Mesothelial cell of epicardium (in vitro differentiated cells): ENCODE measurements at regions not wholly inside any gene's neighbourhood (a gene's known extent, or its start where the extent isn't known, plus 50 kb on each side); places are given as distances from the start of the nearest gene placed in this dataset.

Source experiments
- DNase-seq, 2 experiments: peaks; one replicate each; pipeline ENCODE4 v3.0.0; 2021; ENCODE audit warnings: low spot score in 2 of 2; ENCODE audit not compliant: unreplicated experiment in 2 of 2
- H3K27ac Mint-ChIP-seq: 2 replicates; pipeline ENCODE4 v1.8.0; 2021; ENCODE audit warnings: mixed read lengths
- H3K27me3 Mint-ChIP-seq: 2 replicates; pipeline ENCODE4 v1.8.0; 2021; ENCODE audit warnings: low read depth, mixed read lengths
- H3K36me3 Mint-ChIP-seq: 2 replicates; pipeline ENCODE4 v1.8.0; 2021; ENCODE audit warnings: mixed read lengths
- H3K4me1 Mint-ChIP-seq: 2 replicates; pipeline ENCODE4 v1.8.0; 2021; ENCODE audit warnings: mixed read lengths
- H3K4me3 Mint-ChIP-seq: 2 replicates; pipeline ENCODE4 v1.8.0; 2021; ENCODE audit warnings: mild to moderate bottlenecking, moderate library complexity, mixed read lengths
- H3K9me3 Mint-ChIP-seq: 2 replicates; pipeline ENCODE4 v1.8.0; 2021; ENCODE audit warnings: mixed read lengths
- CTCF ChIP-seq: fragments of 200-600 bp; sonication (generic); IDR thresholded peaks from one replicate; pipeline ENCODE4 v1.5.0; 2021; ENCODE audit warnings: antibody characterized with exemption; ENCODE audit not compliant: unreplicated experiment

GRCh38 chr9:107862323-107862722, 372.8 kb upstream of the KLF4 start:
- H3K36me3 Mint-ChIP-seq, result no peaks in the 10 kb centered on the region
- no peak for TF ChIP-seq CTCF
- no peak for DNase-seq
- H3K9me3 Mint-ChIP-seq, result no peaks in the 10 kb centered on the region
- H3K4me1 Mint-ChIP-seq, result peaks cover 19% of the 10 kb centered on the region
- peak overlapping the region; percentile 28 for H3K27ac Mint-ChIP-seq
- peaks cover 2% of the 10 kb centered on the region for H3K27me3 Mint-ChIP-seq
- H3K4me3 Mint-ChIP-seq, result no peak overlapping the region

GRCh38 chr9:107861075-107861474, 371.5 kb upstream of the KLF4 start:
- no peaks in the 10 kb centered on the region for H3K9me3 Mint-ChIP-seq
- H3K4me3 Mint-ChIP-seq, result no peak overlapping the region
- H3K27ac Mint-ChIP-seq, result no peak overlapping the region
- DNase-seq, result no peak
- no peak for TF ChIP-seq CTCF
- peaks cover 2% of the 10 kb centered on the region for H3K27me3 Mint-ChIP-seq
- no peaks in the 10 kb centered on the region for H3K36me3 Mint-ChIP-seq
- peaks cover 19% of the 10 kb centered on the region for H3K4me1 Mint-ChIP-seq

- peaks cover 2% of the 10 kb centered on the region for H3K27me3 Mint-ChIP-seq
- peaks cover 11% of the 10 kb centered on the region for H3K4me1 Mint-ChIP-seq
- no peak for TF ChIP-seq CTCF
- DNase-seq, result no peak
- H3K36me3 Mint-ChIP-seq, result no peaks in the 10 kb centered on the region
- H3K9me3 Mint-ChIP-seq, result peaks cover 5% of the 10 kb centered on the region
- H3K4me3 Mint-ChIP-seq, result no peak overlapping the region
- no peak overlapping the region for H3K27ac Mint-ChIP-seq
Observed at GRCh38 chr9:107858260-107858659, 368.7 kb upstream of the KLF4 start.

- no peak overlapping the region for H3K27ac Mint-ChIP-seq
- peaks cover 5% of the 10 kb centered on the region for H3K9me3 Mint-ChIP-seq
- H3K27me3 Mint-ChIP-seq, result no peaks in the 10 kb centered on the region
- no peaks in the 10 kb centered on the region for H3K4me1 Mint-ChIP-seq
- no peak overlapping the region for H3K4me3 Mint-ChIP-seq
- DNase-seq, result no peak
- TF ChIP-seq CTCF, result no peak
- H3K36me3 Mint-ChIP-seq, result no peaks in the 10 kb centered on the region
Observed at GRCh38 chr9:107856633-107857032, 367.1 kb upstream of the KLF4 start.

- TF ChIP-seq CTCF, result no peak
- Mint-ChIP-seq H3K4me1 (no peaks in the 10 kb centered on the region), H3K27me3 (no peaks in the 10 kb centered on the region), H3K36me3 (no peaks in the 10 kb centered on the region), H3K27ac (no peak overlapping the region), H3K9me3 (peaks cover 5% of the 10 kb centered on the region), H3K4me3 (no peak overlapping the region)
- no peak for DNase-seq
Observed at GRCh38 chr9:107855164-107855563, 365.6 kb upstream of the KLF4 start.

GRCh38 chr9:107853461-107853860, 363.9 kb upstream of the KLF4 start:
- no peak overlapping the region for H3K4me3 Mint-ChIP-seq
- DNase-seq, result no peak
- no peaks in the 10 kb centered on the region for H3K27me3 Mint-ChIP-seq
- no peaks in the 10 kb centered on the region for H3K4me1 Mint-ChIP-seq
- H3K36me3 Mint-ChIP-seq, result no peaks in the 10 kb centered on the region
- TF ChIP-seq CTCF, result no peak
- peaks cover 5% of the 10 kb centered on the region for H3K9me3 Mint-ChIP-seq
- no peak overlapping the region for H3K27ac Mint-ChIP-seq
